CD14-positive monocyte (primary cell): ENCODE measurements at regions not wholly inside any gene's neighbourhood (a gene's known extent, or its start where the extent isn't known, plus 50 kb on each side); places are given as distances from the start of the nearest gene placed in this dataset.

Experiments used
- DNase-seq, 3 donors: peaks; one replicate each; pipeline ENCODE4 v3.0.0-alpha.2; 2011 to 2022
- H2AFZ ChIP-seq: 2 replicates; pipeline ENCODE4 v1.6.0; 2012; ENCODE audit warnings: mild to moderate bottlenecking, low read depth, low read length, inconsistent platforms; ENCODE audit not compliant: insufficient read depth, poor library complexity, severe bottlenecking
- H3K27ac ChIP-seq, 2 donors: 1 replicate in 1 of 2; 2 replicates in 1 of 2; pipeline ENCODE4 v1.5.1; 2012 to 2013; ENCODE audit warnings: low read length in 2 of 2, control low read depth in 1 of 2, inconsistent platforms in 1 of 2, low read depth in 1 of 2, mild to moderate bottlenecking in 1 of 2
- H3K27me3 ChIP-seq, 2 donors: one replicate each; pipeline versions ENCODE4 v1.6.0 to v1.6.1; 2011 to 2013; ENCODE audit warnings: low read length in 2 of 2; ENCODE audit not compliant: control insufficient read depth in 2 of 2, insufficient read depth in 2 of 2
- H3K36me3 ChIP-seq, 2 donors: replicated peaks in 1 of 2; 1 replicate in 1 of 2; 2 replicates in 1 of 2; pipeline versions ENCODE4 v1.5.1 to v1.6.1; 2012 to 2013; ENCODE audit warnings: low read length in 2 of 2, control low read depth in 1 of 2, inconsistent platforms in 1 of 2, mild to moderate bottlenecking in 1 of 2; ENCODE audit not compliant: insufficient read depth in 2 of 2, control insufficient read depth in 1 of 2
- H3K4me1 ChIP-seq, 2 donors: 1 replicate in 1 of 2; 2 replicates in 1 of 2; pipeline versions ENCODE4 v1.5.1 to v1.6.1; 2012 to 2013; ENCODE audit warnings: low read length in 2 of 2, control low read depth in 1 of 2, inconsistent platforms in 1 of 2, mild to moderate bottlenecking in 1 of 2, moderate library complexity in 1 of 2; ENCODE audit not compliant: insufficient read depth in 2 of 2, control insufficient read depth in 1 of 2
- H3K4me2 ChIP-seq: replicated peaks from 2 replicates; pipeline ENCODE3; 2012; ENCODE audit warnings: low read length, moderate library complexity, mild to moderate bottlenecking; ENCODE audit not compliant: poor library complexity, severe bottlenecking; ENCODE audit errors: extremely low read depth
- H3K4me3 ChIP-seq, 3 experiments: fragments of 200-600 bp in 1 of 3; sonication (generic) in 1 of 3; replicated peaks in 1 of 3; 1 replicate in 2 of 3; 2 replicates in 1 of 3; pipeline ENCODE4 v1.5.1; 2011 to 2013; ENCODE audit warnings: low read length in 3 of 3, mild to moderate bottlenecking in 3 of 3, control low read depth in 2 of 3, low read depth in 2 of 3, inconsistent platforms in 1 of 3, moderate library complexity in 1 of 3
- H3K79me2 ChIP-seq: 2 replicates; pipeline ENCODE4 v1.6.0; 2012; ENCODE audit warnings: mild to moderate bottlenecking, control low read depth, inconsistent platforms, low read length, moderate library complexity; ENCODE audit not compliant: insufficient read depth
- H3K9ac ChIP-seq: 2 replicates; pipeline ENCODE4 v1.6.0; 2017; ENCODE audit warnings: low read length, mild to moderate bottlenecking; ENCODE audit not compliant: insufficient read depth, poor library complexity, severe bottlenecking
- H3K9me3 ChIP-seq, 2 donors: replicated peaks in 1 of 2; 1 replicate in 1 of 2; 2 replicates in 1 of 2; pipeline versions ENCODE4 v1.5.1 to v1.6.1; 2012 to 2013; ENCODE audit warnings: low read length in 2 of 2, control low read depth in 1 of 2; ENCODE audit not compliant: control insufficient read depth in 1 of 2, insufficient read depth in 1 of 2
- H4K20me1 ChIP-seq: 2 replicates; pipeline ENCODE4 v1.6.0; 2012; ENCODE audit warnings: mild to moderate bottlenecking, low read length, control low read depth, moderate library complexity; ENCODE audit not compliant: insufficient read depth
- H3K27ac Mint-ChIP-seq, 7 donors: one replicate each; pipeline ENCODE4 v1.8.0; 2020; ENCODE audit warnings: mild to moderate bottlenecking in 7 of 7, mixed read lengths in 7 of 7, moderate library complexity in 6 of 7, inconsistent platforms in 2 of 7
- H3K27me3 Mint-ChIP-seq, 3 donors: one replicate each; pipeline ENCODE4 v1.8.0; 2021 to 2022; ENCODE audit warnings: low read depth in 3 of 3, mild to moderate bottlenecking in 3 of 3, mixed read lengths in 3 of 3, moderate library complexity in 3 of 3, inconsistent platforms in 1 of 3
- H3K36me3 Mint-ChIP-seq, 2 donors: one replicate each; pipeline ENCODE4 v1.8.0; 2020; ENCODE audit warnings: mixed read lengths in 2 of 2, inconsistent platforms in 1 of 2, mild to moderate bottlenecking in 1 of 2
- H3K4me1 Mint-ChIP-seq: one replicate; pipeline ENCODE4 v1.8.0; 2020; ENCODE audit warnings: mild to moderate bottlenecking, mixed read lengths
- H3K4me3 Mint-ChIP-seq, 2 donors: one replicate each; pipeline ENCODE4 v1.8.0; 2020; ENCODE audit warnings: mild to moderate bottlenecking in 2 of 2, mixed read lengths in 2 of 2, moderate library complexity in 1 of 2
- H3K9me3 Mint-ChIP-seq, 7 donors: one replicate each; pipeline ENCODE4 v1.8.0; 2020 to 2022; ENCODE audit warnings: mixed read lengths in 7 of 7, mild to moderate bottlenecking in 6 of 7, moderate library complexity in 6 of 7, inconsistent platforms in 2 of 7
- WGBS: methylation state at CpG from one replicate; pipeline ENCODE4 v1.1.5; 2013; ENCODE audit warnings: missing lambda C conversion rate; ENCODE audit not compliant: insufficient coverage; 5-methylcytosine and 5-hydroxymethylcytosine counted together
- intact Hi-C, 2 donors: fragments of 100-400 bp; cut with micrococcal nuclease; formaldehyde crosslinking; loops; one replicate each; pipeline versions ENCODE4 v1.15.0 to v1.15.1; 2023
- TF ChIP-seq, protein P1 (sequence below): fragments of 200-600 bp; IDR thresholded peaks from one replicate; pipeline ENCODE4 v1.8.0; 2022; ENCODE audit warnings: antibody characterized with exemption, mild to moderate bottlenecking

DNA sequence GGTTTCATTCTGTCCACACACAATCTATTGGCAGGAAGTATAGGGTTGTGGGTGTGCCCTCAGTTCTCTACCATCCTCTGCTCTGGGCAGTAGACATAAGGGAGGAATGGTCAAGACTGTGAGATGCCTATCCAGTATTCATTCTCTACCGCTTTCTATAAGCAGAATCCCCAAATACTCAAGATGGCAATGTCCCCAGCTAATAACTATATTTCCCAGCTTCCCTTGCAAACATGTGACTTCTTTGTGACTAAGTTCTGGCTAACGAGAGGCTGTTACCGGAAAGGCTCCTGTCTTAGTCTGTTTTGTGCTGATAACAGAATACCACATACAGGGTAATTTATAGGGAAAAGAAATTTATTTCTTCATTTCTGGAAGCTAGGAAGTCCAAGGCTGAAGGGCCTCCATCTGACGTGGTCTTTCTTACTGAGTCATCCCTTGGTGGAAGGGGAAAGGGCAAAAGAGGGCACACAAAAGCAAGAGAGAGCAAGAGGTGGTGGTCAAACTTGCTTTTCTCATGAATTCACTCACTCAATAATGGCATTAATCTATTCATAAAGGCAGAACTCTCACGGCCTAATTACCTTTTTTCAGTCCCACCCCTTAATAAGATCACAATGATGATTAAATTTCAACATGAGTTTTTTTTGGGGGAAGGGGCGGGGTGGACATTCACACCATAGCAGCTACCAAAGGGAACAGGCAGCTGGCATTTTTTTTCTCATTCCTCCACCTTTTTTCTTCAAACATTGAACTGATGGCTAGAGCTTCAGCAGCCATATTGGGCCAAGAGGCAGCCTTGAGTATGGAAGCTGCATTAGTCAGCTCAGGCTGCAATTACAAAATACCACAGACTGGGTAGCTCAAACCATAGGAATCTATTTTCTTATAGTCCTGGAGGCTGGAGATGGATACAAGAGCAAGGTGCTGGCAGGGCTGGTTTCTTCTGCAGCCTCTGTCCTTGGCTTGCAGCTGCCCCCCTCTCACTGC, 109.7 kb upstream of the OR9Q1 start:
- Histone ChIP-seq H3K4me1 (no peaks in the 10 kb centered on the region), H3K36me3 (no peaks in the 10 kb centered on the region), H3K9me3 (peaks cover 0 to 5% of the 10 kb centered on the region in 2 donors), H2AFZ (no peak overlapping the region), H3K9ac (no peak overlapping the region), H3K79me2 (no peaks in the 10 kb centered on the region), H3K27me3 (no peaks in the 10 kb centered on the region), H3K27ac (no peak overlapping the region), H3K4me3 (no peak overlapping the region), H4K20me1 (no peaks in the 10 kb centered on the region), H3K4me2 (no peak overlapping the region)
- Mint-ChIP-seq H3K27ac (no peak overlapping the region), H3K4me3 (no peak overlapping the region), H3K4me1 (no peaks in the 10 kb centered on the region), H3K36me3 (no peaks in the 10 kb centered on the region), H3K27me3 (peaks cover 0 to 5% (median 0%) of the 10 kb centered on the region in 3 donors), H3K9me3 (peaks cover 0 to 9% (median 3%) of the 10 kb centered on the region in 7 donors)
- WGBS: no CpG with 5 or more reads among the region's 6 CpGs
- intact Hi-C loops: no loop called here
- TF ChIP-seq, protein P1, sequence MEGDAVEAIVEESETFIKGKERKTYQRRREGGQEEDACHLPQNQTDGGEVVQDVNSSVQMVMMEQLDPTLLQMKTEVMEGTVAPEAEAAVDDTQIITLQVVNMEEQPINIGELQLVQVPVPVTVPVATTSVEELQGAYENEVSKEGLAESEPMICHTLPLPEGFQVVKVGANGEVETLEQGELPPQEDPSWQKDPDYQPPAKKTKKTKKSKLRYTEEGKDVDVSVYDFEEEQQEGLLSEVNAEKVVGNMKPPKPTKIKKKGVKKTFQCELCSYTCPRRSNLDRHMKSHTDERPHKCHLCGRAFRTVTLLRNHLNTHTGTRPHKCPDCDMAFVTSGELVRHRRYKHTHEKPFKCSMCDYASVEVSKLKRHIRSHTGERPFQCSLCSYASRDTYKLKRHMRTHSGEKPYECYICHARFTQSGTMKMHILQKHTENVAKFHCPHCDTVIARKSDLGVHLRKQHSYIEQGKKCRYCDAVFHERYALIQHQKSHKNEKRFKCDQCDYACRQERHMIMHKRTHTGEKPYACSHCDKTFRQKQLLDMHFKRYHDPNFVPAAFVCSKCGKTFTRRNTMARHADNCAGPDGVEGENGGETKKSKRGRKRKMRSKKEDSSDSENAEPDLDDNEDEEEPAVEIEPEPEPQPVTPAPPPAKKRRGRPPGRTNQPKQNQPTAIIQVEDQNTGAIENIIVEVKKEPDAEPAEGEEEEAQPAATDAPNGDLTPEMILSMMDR: no peak
- DNase-seq: no peak

GRCh38 chr11:57917632-57918031, 106.0 kb upstream of the OR9Q1 start:
- H3K36me3 ChIP-seq: no peaks in the 10 kb centered on the region
- DNase-seq: no peak
- no peaks in the 10 kb centered on the region for H3K36me3 Mint-ChIP-seq
- H3K9ac ChIP-seq: no peak overlapping the region
- H3K9me3 ChIP-seq: peaks cover 0 to 14% of the 10 kb centered on the region in 2 donors
- WGBS: 88% methylated on average over 5 of the region's 5 CpGs
- H3K27me3 Mint-ChIP-seq: peaks cover 0 to 7% (median 2%) of the 10 kb centered on the region in 3 donors
- H3K4me2 ChIP-seq: no peak overlapping the region
- H3K4me1 Mint-ChIP-seq: no peaks in the 10 kb centered on the region
- H2AFZ ChIP-seq: no peak overlapping the region
- H3K9me3 Mint-ChIP-seq: peaks cover 0 to 9% (median 3%) of the 10 kb centered on the region in 7 donors
- H3K27ac ChIP-seq: no peak overlapping the region
- H3K4me3 ChIP-seq: no peak overlapping the region
- intact Hi-C loops: no loop called here
- TF ChIP-seq, protein P1: no peak
- H4K20me1 ChIP-seq: no peaks in the 10 kb centered on the region
- no peaks in the 10 kb centered on the region for H3K27me3 ChIP-seq
- H3K4me3 Mint-ChIP-seq: no peak overlapping the region
- no peak overlapping the region for H3K27ac Mint-ChIP-seq
- H3K79me2 ChIP-seq: no peaks in the 10 kb centered on the region
- no peaks in the 10 kb centered on the region for H3K4me1 ChIP-seq
